ENCODE measurements at regions not wholly inside any gene's neighbourhood (a gene's known extent, or its start where the extent isn't known, plus 50 kb on each side); places are given as distances from the start of the nearest gene placed in this dataset.
A peak's percentile ranks its signal among the peaks of the same experiment; 100 is the strongest.

- intact Hi-C loops (cut with micrococcal nuclease): no loop called here
- peaks cover 19% of the 10 kb centered on the region for H3K4me1 ChIP-seq (ENCODE audit: control insufficient read depth, insufficient read depth, low read length)
- H3K4me3 Mint-ChIP-seq: peak overlapping the region; percentile 29
- H3K9me3 Mint-ChIP-seq: no peaks in the 10 kb centered on the region
- ATAC-seq (peak in 2 of 3 donors; percentile 20 to 21), DNase-seq (peak in 1 of 2 donors; percentile 32)
- H3K36me3 ChIP-seq (ENCODE audit: control insufficient read depth, insufficient read depth, low read length): no peaks in the 10 kb centered on the region
- H3K27ac Mint-ChIP-seq: peak overlapping the region in 1 of 2 donors; percentile 75
- peaks cover 21 to 22% of the 10 kb centered on the region in 2 donors for H3K4me1 Mint-ChIP-seq
- peak overlapping the region; percentile 42 for H3K27ac ChIP-seq (ENCODE audit: low read length)
- WGBS (ENCODE audit: insufficient coverage): 61% methylated on average over 8 of the region's 8 CpGs
- no peaks in the 10 kb centered on the region for H3K9me3 ChIP-seq (ENCODE audit: control insufficient read depth, insufficient read depth, low read length)
- H3K27me3 ChIP-seq (ENCODE audit: control insufficient read depth, insufficient read depth, low read length): no peaks in the 10 kb centered on the region
- no peak overlapping the region for H3K4me3 ChIP-seq (ENCODE audit: low read length)
- no peaks in the 10 kb centered on the region for H3K36me3 Mint-ChIP-seq
- TF ChIP-seq, protein P1, sequence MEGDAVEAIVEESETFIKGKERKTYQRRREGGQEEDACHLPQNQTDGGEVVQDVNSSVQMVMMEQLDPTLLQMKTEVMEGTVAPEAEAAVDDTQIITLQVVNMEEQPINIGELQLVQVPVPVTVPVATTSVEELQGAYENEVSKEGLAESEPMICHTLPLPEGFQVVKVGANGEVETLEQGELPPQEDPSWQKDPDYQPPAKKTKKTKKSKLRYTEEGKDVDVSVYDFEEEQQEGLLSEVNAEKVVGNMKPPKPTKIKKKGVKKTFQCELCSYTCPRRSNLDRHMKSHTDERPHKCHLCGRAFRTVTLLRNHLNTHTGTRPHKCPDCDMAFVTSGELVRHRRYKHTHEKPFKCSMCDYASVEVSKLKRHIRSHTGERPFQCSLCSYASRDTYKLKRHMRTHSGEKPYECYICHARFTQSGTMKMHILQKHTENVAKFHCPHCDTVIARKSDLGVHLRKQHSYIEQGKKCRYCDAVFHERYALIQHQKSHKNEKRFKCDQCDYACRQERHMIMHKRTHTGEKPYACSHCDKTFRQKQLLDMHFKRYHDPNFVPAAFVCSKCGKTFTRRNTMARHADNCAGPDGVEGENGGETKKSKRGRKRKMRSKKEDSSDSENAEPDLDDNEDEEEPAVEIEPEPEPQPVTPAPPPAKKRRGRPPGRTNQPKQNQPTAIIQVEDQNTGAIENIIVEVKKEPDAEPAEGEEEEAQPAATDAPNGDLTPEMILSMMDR (IDR thresholded peaks at IDR 0.05): no peak
- H3K27me3 Mint-ChIP-seq (ENCODE audit: low read depth in 2 of 2): peaks cover 10 to 17% of the 10 kb centered on the region in 2 donors
These were observed 88.6 kb upstream of the MAML3 start for GRCh38 chr4:140242357-140243277.

DNA sequence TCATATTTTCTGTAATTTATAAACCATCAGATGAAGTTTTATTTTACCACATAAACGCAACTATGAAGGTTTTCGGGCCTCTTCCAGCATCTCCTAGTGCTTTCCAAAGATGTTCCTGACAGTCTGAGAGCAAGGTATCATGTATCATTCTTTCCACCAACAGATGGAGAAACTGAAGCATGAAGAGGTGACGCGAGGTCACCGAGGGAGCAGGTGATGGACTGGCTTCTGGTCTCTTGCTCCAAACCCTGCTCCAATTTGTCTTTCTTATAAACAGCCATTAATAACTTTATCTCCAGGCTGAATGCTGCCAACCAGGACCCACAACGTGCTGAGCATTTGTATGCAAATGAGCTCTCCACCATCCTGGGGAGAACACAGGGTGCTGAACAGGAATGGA, 86.3 kb upstream of the MAML3 start:
- TF ChIP-seq, protein P1 (IDR thresholded peaks at IDR 0.05): no peak
- Histone ChIP-seq H3K4me1 (ENCODE audit: control insufficient read depth, insufficient read depth, low read length) (peaks cover 19% of the 10 kb centered on the region), H3K36me3 (ENCODE audit: control insufficient read depth, insufficient read depth, low read length) (no peaks in the 10 kb centered on the region), H3K9me3 (ENCODE audit: control insufficient read depth, insufficient read depth, low read length) (no peaks in the 10 kb centered on the region), H3K4me3 (ENCODE audit: low read length) (no peak overlapping the region), H3K27ac (ENCODE audit: low read length) (no peak overlapping the region), H3K27me3 (ENCODE audit: control insufficient read depth, insufficient read depth, low read length) (no peaks in the 10 kb centered on the region)
- 88% methylated on average over 6 of the region's 6 CpGs for WGBS (ENCODE audit: insufficient coverage)
- DNase-seq (no peak), ATAC-seq (no peak)
- H3K27me3 Mint-ChIP-seq (ENCODE audit: low read depth in 2 of 2): peaks cover 16 to 28% of the 10 kb centered on the region in 2 donors
- peaks cover 21 to 22% of the 10 kb centered on the region in 2 donors for H3K4me1 Mint-ChIP-seq
- H3K36me3 Mint-ChIP-seq: no peaks in the 10 kb centered on the region
- no peak overlapping the region for H3K27ac Mint-ChIP-seq
- no peaks in the 10 kb centered on the region for H3K9me3 Mint-ChIP-seq
- no peak overlapping the region for H3K4me3 Mint-ChIP-seq
- intact Hi-C loops (cut with micrococcal nuclease): no loop called here

- H3K4me1 Mint-ChIP-seq: peaks cover 21 to 22% of the 10 kb centered on the region in 2 donors
- Histone ChIP-seq H3K4me1 (ENCODE audit: control insufficient read depth, insufficient read depth, low read length) (peaks cover 19% of the 10 kb centered on the region), H3K9me3 (ENCODE audit: control insufficient read depth, insufficient read depth, low read length) (no peaks in the 10 kb centered on the region), H3K27me3 (ENCODE audit: control insufficient read depth, insufficient read depth, low read length) (no peaks in the 10 kb centered on the region), H3K36me3 (ENCODE audit: control insufficient read depth, insufficient read depth, low read length) (no peaks in the 10 kb centered on the region), H3K4me3 (ENCODE audit: low read length) (no peak overlapping the region), H3K27ac (ENCODE audit: low read length) (no peak overlapping the region)
- no peak overlapping the region for H3K27ac Mint-ChIP-seq
- WGBS (ENCODE audit: insufficient coverage): 89% methylated on average over 7 of the region's 7 CpGs
- TF ChIP-seq, protein P1 (IDR thresholded peaks at IDR 0.05): no peak
- peaks cover 16 to 28% of the 10 kb centered on the region in 2 donors for H3K27me3 Mint-ChIP-seq (ENCODE audit: low read depth in 2 of 2)
- intact Hi-C loops (cut with micrococcal nuclease): no loop called here
- H3K9me3 Mint-ChIP-seq: no peaks in the 10 kb centered on the region
- ATAC-seq (no peak), DNase-seq (no peak)
- H3K36me3 Mint-ChIP-seq: no peaks in the 10 kb centered on the region
- no peak overlapping the region for H3K4me3 Mint-ChIP-seq
These were observed 85.3 kb upstream of the MAML3 start for GRCh38 chr4:140239311-140239710.

Data from natural killer cell (primary cell).